ENCODE measurements at regions not wholly inside any gene's neighbourhood (a gene's known extent, or its start where the extent isn't known, plus 50 kb on each side); places are given as distances from the start of the nearest gene placed in this dataset.
"Not testable (repeated sequence)": the region's sequence is repeated elsewhere in the genome, so short reads cannot be mapped to it uniquely, and the experiment has no call there.

- no peaks in the 10 kb centered on the region for H3K27me3 Mint-ChIP-seq (ENCODE audit: insufficient read depth)
- H3K4me1 Mint-ChIP-seq: peaks cover 11% of the 10 kb centered on the region
- Histone ChIP-seq H3K27ac (ENCODE audit: low read depth, low read length) (no peak overlapping the region), H3K9ac (ENCODE audit: extremely low read depth, low read length, poor library complexity, severe bottlenecking) (no peak overlapping the region), H3K9me3 (ENCODE audit: control insufficient read depth, low read length) (no peaks in the 10 kb centered on the region), H3K36me3 (ENCODE audit: control insufficient read depth, insufficient read depth, low read length) (no peaks in the 10 kb centered on the region), H3K27me3 (ENCODE audit: control insufficient read depth, insufficient read depth, low read length, poor library complexity, severe bottlenecking) (no peaks in the 10 kb centered on the region), H3K4me1 (ENCODE audit: control insufficient read depth, insufficient read depth, low read length) (no peaks in the 10 kb centered on the region), H3K4me3 (ENCODE audit: low read length) (no peak overlapping the region)
- peak; percentile 53 for TF ChIP-seq CTCF (conservative IDR thresholded peaks at IDR 0.05)
- 78 to 89% methylated on average over 3 to 6 of the region's 6 CpGs for WGBS, 2 experiments (ENCODE audit: insufficient coverage in 1 of 2, insufficient read length in 1 of 2)
- no peaks in the 10 kb centered on the region for H3K9me3 Mint-ChIP-seq
- DNase-seq: no peak
- no peak overlapping the region for H3K4me3 Mint-ChIP-seq
- H3K36me3 Mint-ChIP-seq (ENCODE audit: low read depth): no peaks in the 10 kb centered on the region
- no peak overlapping the region for H3K27ac Mint-ChIP-seq
Measured at GRCh38 chr2:53028746-53029423, 738.7 kb upstream of the CHAC2 start.

DNA sequence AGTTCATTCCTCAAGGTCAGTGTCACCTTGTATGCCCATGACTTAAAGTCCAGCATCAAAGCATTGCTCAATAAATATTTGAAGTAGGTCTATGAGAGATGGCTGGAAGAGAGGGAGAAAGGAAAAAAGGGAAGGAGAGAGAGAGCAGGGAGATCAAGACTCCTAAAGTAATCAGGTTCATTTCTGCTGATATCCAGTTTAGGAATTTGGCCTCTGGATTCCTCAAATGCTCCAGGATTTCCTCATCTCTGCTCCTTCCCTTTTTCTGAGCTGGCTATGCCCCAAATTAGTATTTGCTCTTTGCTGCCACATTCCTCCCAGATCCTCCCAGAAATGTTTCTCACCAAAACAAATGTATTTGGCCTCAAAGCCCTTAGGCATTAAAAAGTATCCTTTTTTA is 739.4 kb upstream of the CHAC2 start:
- H3K36me3 ChIP-seq (ENCODE audit: control insufficient read depth, insufficient read depth, low read length): no peaks in the 10 kb centered on the region
- no peaks in the 10 kb centered on the region for H3K27me3 ChIP-seq (ENCODE audit: control insufficient read depth, insufficient read depth, low read length, poor library complexity, severe bottlenecking)
- no peak overlapping the region for H3K27ac ChIP-seq (ENCODE audit: low read depth, low read length)
- no peaks in the 10 kb centered on the region for H3K4me1 ChIP-seq (ENCODE audit: control insufficient read depth, insufficient read depth, low read length)
- TF ChIP-seq CTCF (conservative IDR thresholded peaks at IDR 0.05): no peak
- Mint-ChIP-seq H3K4me3 (no peak overlapping the region), H3K4me1 (peaks cover 9% of the 10 kb centered on the region), H3K36me3 (ENCODE audit: low read depth) (no peaks in the 10 kb centered on the region), H3K27me3 (ENCODE audit: insufficient read depth) (no peaks in the 10 kb centered on the region), H3K9me3 (no peaks in the 10 kb centered on the region), H3K27ac (no peak overlapping the region)
- no peak for DNase-seq
- no peaks in the 10 kb centered on the region for H3K9me3 ChIP-seq (ENCODE audit: control insufficient read depth, low read length)
- no peak overlapping the region for H3K4me3 ChIP-seq (ENCODE audit: low read length)
- H3K9ac ChIP-seq (ENCODE audit: extremely low read depth, low read length, poor library complexity, severe bottlenecking): no peak overlapping the region

DNA sequence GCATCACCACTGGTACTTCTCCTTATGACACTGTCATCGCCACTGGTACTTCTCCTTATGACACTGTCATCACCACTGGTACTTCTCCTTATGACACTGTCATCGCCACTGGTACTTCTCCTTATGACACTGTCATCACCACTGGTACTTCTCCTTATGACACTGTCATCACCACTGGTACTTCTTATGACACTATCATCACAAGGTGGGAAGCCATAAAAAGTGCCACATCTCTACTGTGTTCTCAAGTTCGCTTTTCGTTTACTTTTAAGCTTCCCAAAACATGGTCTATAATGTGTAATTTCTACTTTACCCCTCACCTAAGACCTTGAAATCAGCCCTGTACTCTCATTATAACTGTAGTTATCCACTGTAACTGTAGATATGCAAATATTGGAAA is 745.4 kb upstream of the CHAC2 start:
- H3K9me3 Mint-ChIP-seq; H3K27ac ChIP-seq (ENCODE audit: low read depth, low read length); H3K27me3 Mint-ChIP-seq (ENCODE audit: insufficient read depth); H3K9me3 ChIP-seq (ENCODE audit: control insufficient read depth, low read length); H3K4me3 ChIP-seq (ENCODE audit: low read length); H3K9ac ChIP-seq (ENCODE audit: extremely low read depth, low read length, poor library complexity, severe bottlenecking); H3K27me3 ChIP-seq (ENCODE audit: control insufficient read depth, insufficient read depth, low read length, poor library complexity, severe bottlenecking); H3K4me3 Mint-ChIP-seq; H3K36me3 Mint-ChIP-seq (ENCODE audit: low read depth); H3K4me1 ChIP-seq (ENCODE audit: control insufficient read depth, insufficient read depth, low read length); DNase-seq; H3K36me3 ChIP-seq (ENCODE audit: control insufficient read depth, insufficient read depth, low read length); H3K4me1 Mint-ChIP-seq; H3K27ac Mint-ChIP-seq: not testable (repeated sequence)
- WGBS, 2 experiments (ENCODE audit: insufficient coverage in 1 of 2, insufficient read length in 1 of 2): 93 to 94% methylated on average over 2 to 4 of the region's 4 CpGs

GRCh38 chr2:53021828-53022227 is 745.8 kb upstream of the CHAC2 start:
- no peaks in the 10 kb centered on the region for H3K9me3 ChIP-seq (ENCODE audit: control insufficient read depth, low read length)
- H3K27ac ChIP-seq (ENCODE audit: low read depth, low read length): no peak overlapping the region
- no peaks in the 10 kb centered on the region for H3K4me1 ChIP-seq (ENCODE audit: control insufficient read depth, insufficient read depth, low read length)
- H3K4me3 Mint-ChIP-seq: no peak overlapping the region
- H3K27ac Mint-ChIP-seq: no peak overlapping the region
- H3K9me3 Mint-ChIP-seq: no peaks in the 10 kb centered on the region
- H3K27me3 Mint-ChIP-seq (ENCODE audit: insufficient read depth): no peaks in the 10 kb centered on the region
- no peaks in the 10 kb centered on the region for H3K36me3 Mint-ChIP-seq (ENCODE audit: low read depth)
- H3K4me3 ChIP-seq (ENCODE audit: low read length): no peak overlapping the region
- DNase-seq: no peak
- H3K4me1 Mint-ChIP-seq: no peaks in the 10 kb centered on the region
- H3K9ac ChIP-seq (ENCODE audit: extremely low read depth, low read length, poor library complexity, severe bottlenecking): no peak overlapping the region
- TF ChIP-seq CTCF (conservative IDR thresholded peaks at IDR 0.05): no peak
- no peaks in the 10 kb centered on the region for H3K27me3 ChIP-seq (ENCODE audit: control insufficient read depth, insufficient read depth, low read length, poor library complexity, severe bottlenecking)
- no peaks in the 10 kb centered on the region for H3K36me3 ChIP-seq (ENCODE audit: control insufficient read depth, insufficient read depth, low read length)
- 93 to 100% methylated on average over 2 of the region's 2 CpGs for WGBS, 2 experiments (ENCODE audit: insufficient coverage in 1 of 2, insufficient read length in 1 of 2)
